Activated T-cell treated with anti-CD3 and anti-CD28 coated beads for 48 hours (primary cell): ENCODE measurements at regions not wholly inside any gene's neighbourhood (a gene's known extent, or its start where the extent isn't known, plus 50 kb on each side); places are given as distances from the start of the nearest gene placed in this dataset.

ENCODE experiments used
- DNase-seq: peaks from one replicate; pipeline ENCODE4 v3.0.0-alpha.2; 2020; ENCODE audit warnings: low read depth

DNA sequence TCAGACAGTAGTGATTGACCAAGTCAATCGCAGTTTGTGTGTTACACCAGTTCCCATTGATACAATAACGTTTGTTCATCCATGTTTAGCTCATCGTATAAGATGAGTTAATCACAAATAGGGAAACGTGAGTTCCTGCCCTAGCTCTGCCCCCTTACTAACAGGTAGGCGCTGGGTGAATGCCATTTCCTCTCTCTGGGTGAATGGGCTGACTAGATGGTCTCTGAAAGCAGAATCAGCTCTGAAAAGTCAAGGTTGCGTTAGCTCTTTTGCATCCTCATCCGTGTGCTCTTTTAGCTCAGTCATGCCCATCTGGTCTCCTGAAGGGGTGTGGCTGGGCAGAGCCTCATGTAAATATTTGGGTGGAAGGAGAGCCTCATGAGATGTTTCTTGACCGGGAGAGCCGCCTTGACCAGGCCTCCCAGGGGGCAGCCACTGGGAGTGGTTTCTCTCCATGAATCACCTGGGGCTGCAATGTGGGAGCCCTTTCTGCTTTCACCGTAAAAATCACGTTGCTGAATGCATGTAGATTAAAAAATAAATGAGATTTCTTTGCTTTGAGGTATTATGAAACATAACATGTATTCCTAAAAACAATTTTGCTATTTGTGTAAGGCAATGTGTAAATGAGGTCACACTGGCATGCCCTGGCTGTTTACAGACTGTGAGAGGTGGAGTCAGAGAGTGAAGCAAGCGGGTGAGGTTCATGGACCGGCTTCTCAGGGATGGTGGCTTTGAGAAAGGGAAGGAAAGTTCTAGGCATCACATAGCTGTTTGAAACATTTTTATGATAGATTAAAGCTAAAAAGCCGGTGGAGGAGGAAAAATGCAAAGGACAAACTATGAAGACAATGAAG is 108.4 kb upstream of the RASGRP1 start:
- DNase-seq: no peak

DNA sequence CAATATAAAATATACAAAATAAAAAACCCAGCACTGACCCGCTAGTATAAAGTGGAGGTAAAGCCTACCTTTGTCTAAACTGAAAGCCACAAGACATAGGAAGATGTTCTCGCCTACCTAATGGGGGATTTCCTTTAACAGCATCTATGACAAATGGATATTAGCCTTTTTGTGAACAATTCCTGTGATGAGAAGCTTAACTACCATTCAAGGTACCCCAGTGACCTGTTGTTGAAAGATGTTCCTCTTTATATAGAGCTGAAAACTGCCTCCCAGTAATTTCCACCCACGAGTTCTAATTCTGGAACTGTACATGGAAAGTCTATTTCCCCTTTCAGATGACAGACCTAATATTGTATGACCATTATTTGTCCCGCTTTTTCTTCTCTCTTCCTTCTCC is 109.8 kb upstream of the RASGRP1 start:
- DNase-seq: no peak

- no peak for DNase-seq
These were observed 113.7 kb upstream of the RASGRP1 start for GRCh38 chr15:38678281-38678680.

DNA sequence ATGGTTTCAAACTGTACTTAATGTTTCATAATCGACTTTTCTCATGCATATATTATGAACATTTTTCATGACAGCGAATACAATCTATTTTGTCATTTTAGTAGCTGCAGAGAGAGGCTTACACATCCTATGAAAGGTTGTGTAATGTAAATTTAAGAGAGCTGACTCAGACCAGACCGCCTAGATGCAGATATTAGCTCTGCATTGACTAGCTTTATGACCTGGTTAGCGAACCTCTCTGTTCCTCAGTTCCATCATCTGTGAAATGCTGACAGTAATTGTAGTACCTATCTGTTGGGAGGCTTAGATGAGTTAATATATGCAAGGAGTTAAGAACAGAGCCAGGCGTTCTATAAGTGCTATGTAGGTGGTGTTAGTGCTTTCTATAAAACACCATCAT is 116.2 kb upstream of the RASGRP1 start:
- no peak for DNase-seq

GRCh38 chr15:38682363-38682762 is 117.7 kb upstream of the RASGRP1 start:
- no peak for DNase-seq

- DNase-seq: no peak
These were observed 118.2 kb upstream of the RASGRP1 start for GRCh38 chr15:38682861-38683260.

- DNase-seq: peak; percentile 60
These were observed 119.0 kb upstream of the RASGRP1 start for GRCh38 chr15:38683382-38684242.

DNA sequence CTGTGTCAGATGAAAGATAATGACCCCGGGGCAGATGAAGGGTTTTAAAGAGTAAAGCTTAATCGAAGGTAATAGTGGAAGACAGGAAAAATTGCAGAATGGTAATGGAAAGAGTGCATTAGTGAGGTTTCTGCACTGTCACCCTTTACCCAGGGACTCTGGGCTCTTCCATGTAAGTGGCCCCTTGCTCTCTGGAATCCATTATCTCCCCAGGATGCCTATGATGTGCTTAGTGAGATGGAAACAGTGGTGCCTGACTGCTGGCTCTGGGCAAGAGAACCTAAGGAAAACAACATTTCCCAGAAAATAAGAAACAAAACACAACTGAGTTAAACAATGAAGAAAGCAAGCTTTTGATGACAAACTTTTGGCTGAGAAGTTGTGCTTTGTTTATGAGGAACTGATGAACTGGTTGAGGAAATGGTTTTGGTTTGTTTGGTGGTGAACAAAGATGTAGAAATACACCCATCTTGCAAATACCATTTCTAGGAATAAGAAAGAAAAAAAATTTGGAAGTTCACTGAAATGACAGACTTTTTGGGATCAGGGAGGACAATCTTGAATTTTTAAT is 119.9 kb upstream of the RASGRP1 start:
- no peak for DNase-seq

DNA sequence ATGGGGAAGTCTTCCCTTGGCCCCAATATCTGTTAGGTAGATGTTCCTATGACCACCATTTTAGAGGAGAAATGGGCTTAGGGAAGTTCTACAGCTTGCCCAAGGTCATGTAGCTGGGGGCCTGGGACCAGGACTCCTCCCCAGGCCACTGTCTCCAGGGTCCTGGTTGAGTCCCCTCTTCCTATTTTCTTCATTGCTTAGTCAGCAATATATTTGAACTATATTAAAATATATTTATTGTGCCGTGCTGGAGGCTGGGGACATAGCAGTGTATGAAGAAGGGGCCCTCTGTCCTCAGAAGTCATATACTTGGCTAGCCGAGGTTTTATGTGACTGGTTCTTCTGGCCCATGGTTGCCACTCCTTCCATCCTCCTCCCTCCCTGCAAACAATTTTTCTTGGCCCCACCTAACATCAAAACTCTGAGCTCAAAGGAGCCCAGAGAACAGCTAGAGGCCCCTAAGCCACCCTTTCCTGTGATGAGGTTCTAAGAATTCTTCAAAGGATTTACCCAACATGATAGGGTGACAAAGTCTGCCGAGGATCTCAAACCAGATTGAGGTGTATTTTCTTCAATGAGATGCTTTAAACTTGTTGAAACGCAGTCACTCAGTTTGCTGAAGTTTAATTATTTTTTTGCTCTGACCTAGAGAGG is 121.2 kb upstream of the RASGRP1 start:
- DNase-seq: no peak

DNA sequence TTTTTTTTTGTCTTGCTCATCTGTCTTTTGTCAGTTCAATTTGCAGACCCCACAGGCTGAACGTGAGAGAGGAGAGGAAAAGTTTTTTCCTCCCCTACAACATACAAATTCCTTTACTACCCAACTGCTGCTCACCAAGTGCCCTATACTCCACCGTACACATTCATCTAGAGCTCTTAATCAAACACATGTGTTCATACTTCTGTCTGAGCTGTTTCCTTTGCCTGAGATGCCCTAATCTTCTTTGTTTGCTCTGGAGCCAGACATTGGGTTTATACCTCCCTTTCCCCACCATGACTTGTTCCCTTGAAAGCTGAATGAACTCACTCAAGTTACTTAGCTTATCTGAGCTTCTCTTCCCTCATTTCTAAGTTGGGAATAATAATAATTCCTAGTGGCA is 122.7 kb upstream of the RASGRP1 start:
- DNase-seq: no peak

DNA sequence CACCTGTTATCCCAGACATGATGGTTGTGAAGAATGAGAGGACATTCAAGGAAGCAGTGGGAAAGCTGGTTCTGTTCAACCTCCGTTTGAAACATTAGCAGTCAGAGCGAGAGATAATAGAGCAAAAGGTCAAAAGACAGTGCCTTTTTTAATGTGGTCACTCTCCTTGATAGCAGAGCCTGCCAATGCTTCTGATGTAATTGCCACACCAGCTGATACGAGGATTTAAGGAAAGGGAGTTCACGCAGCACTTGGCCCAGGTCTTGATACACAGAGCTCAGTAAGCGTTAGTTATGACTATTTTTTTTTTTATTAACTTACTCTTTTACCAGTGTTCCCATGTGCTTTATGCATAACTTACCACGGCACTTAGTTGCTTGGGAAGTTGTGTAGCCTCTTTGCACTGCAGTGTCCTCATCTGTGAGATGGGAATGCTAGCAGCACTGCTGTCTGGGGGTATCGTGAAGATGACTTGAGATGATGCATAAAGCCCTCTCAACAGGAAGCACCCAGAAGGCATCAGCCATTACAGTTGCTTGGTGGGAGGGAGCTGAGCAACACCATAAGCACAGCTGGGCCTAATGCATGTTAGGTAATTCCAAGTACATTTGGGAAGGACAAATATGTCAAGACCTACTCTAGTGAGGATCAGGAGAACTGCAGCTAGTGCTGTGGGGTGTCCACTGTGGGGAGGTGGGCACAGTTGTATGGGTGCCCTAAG is 123.3 kb upstream of the RASGRP1 start:
- no peak for DNase-seq

GRCh38 chr15:38688761-38689160 is 124.1 kb upstream of the RASGRP1 start:
- peak; percentile 72 for DNase-seq

GRCh38 chr15:38689522-38689921 is 124.9 kb upstream of the RASGRP1 start:
- DNase-seq: no peak

GRCh38 chr15:38690216-38690615 is 125.6 kb upstream of the RASGRP1 start:
- no peak for DNase-seq

DNA sequence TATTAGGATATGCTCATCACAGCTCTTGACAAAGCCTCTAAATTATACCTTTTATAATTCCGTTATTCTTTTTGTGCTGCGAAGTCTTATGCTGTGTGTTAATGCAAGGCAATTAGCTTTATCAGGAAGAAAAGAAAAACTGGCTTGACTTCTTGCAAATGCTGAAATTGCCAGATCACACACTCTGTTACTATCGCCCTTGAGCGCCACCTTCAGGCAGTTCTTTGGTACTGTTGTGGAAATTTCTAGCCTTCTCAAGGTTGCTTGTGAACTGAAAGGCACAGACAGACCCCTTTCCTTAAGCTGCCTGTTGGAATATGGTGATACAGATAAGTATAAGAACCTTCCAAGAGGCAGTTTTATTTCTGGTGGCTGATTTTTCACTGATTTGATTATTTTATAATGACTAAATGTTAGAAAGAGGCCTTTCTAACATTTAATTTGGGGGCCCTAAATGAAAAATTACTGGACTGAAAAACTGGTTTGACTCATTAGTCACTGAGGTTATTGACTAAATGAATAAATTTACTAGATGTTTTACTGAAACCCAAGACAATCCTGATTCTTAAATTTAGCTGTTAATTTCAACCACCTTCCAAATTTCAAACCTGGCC is 126.2 kb upstream of the RASGRP1 start:
- DNase-seq: peak; percentile 70

- no peak for DNase-seq
These were observed 126.8 kb upstream of the RASGRP1 start for GRCh38 chr15:38691377-38691776.

DNA sequence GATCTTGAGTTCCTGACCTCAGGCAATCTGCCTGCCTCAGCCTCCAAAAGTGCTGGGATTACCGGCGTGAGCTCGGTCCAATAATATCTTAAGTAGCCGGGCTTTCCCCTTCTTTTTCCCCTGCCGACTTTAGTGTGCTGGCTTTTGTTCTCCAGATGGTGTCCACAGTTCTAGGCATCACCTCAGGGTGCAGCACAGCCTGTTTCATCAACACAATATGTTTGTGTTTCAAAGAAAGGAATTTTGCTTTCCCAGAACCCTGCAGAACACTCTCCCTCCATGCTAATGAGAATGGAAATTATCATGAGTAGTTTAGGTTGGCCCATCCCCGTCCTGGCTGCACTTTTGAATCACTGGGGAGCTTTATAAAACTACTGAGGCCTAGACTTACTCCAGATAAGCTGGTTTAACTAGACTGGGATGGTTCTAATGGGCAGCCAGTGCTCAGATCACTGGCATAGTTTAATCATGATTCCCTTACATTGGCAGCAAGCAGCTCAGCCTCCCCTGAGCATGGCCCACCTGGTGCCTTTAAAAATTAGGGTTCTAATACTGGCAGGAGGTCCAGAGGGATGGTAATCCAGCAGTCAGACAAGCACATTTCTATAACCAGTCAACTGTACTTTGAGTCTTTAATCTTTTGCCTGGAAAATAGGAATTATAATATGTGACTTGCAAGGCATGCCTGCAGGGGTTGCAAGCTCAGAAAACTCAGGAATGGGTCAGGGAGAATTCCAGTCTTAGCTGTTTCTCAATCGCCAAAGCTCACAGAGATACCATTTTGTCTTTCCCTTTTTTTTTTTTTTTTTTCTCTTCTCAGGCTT is 127.6 kb upstream of the RASGRP1 start:
- no peak for DNase-seq

DNA sequence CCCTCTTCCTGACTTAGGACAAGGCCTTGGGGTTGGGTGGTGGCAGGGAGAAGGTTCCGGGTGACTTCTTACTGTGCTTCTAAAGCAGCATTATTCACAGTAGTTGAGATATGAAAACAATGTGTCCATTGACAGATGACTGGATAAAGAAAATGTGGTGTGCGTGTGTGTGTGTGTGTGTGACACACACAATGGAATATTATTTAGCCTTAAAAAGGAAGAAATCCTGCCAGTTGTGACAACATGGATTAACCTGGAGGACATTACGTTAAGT is 128.1 kb upstream of the RASGRP1 start:
- no peak for DNase-seq

DNA sequence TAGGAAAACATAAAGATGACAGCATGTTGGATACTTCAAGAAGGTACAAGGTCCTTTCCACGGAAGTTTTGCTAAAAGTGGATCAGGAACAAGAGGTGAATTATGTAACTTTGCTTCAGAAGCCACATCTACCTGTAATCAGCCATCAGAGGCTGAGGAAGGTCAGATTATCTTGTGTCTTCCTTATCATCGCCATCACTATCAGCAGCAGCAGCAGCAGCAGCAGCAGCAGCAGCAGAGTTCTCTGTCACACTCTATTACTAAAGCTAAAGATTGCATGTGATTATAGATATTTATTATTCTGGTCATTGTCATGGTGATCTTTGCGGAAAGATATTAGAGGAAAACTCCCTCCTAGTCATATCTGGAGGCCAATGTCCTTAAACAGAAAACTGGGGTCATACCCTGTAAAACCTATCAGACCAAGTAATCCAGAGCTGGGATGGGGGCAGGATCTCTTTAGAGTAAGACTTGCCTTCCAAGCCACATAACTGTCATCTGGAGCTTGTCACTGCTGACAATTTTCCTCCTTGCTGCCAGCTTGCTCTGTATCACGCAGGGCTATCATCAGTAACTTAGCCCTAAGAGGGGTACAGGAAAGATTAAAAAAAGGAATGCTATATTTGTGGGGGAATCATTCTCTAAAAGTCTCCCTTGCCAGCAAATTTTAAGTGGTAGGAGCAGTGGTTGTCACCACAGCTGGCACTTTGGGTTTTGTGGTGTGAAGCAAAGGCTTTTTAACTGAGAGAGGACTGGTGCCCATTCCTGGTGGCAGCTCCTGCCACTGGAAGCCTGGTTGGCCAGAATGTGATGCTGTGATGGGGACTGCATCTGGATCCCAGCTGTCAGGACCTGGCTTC is 130.9 kb upstream of the RASGRP1 start:
- DNase-seq: no peak
